Endodermal cell (in vitro differentiated cells): ENCODE measurements at regions not wholly inside any gene's neighbourhood (a gene's known extent, or its start where the extent isn't known, plus 50 kb on each side); places are given as distances from the start of the nearest gene placed in this dataset.

ENCODE experiments used
- DNase-seq: peaks from one replicate; pipeline ENCODE4 v3.0.0-alpha.2; 2017
- H3K27ac ChIP-seq: 2 replicates; pipeline ENCODE4 v1.5.1; 2013; ENCODE audit warnings: mild to moderate bottlenecking, low read depth, low read length, moderate library complexity
- H3K27me3 ChIP-seq: 2 replicates; pipeline ENCODE4 v1.6.1; 2013; ENCODE audit warnings: mild to moderate bottlenecking, low read length, moderate library complexity; ENCODE audit not compliant: insufficient read depth, control insufficient read depth, poor library complexity, severe bottlenecking
- H3K36me3 ChIP-seq: 2 replicates; pipeline ENCODE4 v1.7.0; 2013; ENCODE audit warnings: mild to moderate bottlenecking, low read length, moderate library complexity; ENCODE audit not compliant: control insufficient read depth, insufficient read depth
- H3K4me1 ChIP-seq: one replicate; pipeline ENCODE4 v1.7.0; 2013; ENCODE audit warnings: low read length; ENCODE audit not compliant: control insufficient read depth, insufficient read depth
- H3K4me3 ChIP-seq: 2 replicates; pipeline ENCODE4 v1.5.1; 2013; ENCODE audit warnings: mild to moderate bottlenecking, low read length, moderate library complexity
- H3K9ac ChIP-seq: 2 replicates; pipeline ENCODE4 v1.6.1; 2013; ENCODE audit warnings: mild to moderate bottlenecking, low read length, moderate library complexity; ENCODE audit not compliant: poor library complexity, severe bottlenecking; ENCODE audit errors: extremely low read depth
- H3K9me3 ChIP-seq: 2 replicates; pipeline ENCODE4 v1.6.1; 2013; ENCODE audit warnings: mild to moderate bottlenecking, low read length, moderate library complexity; ENCODE audit not compliant: control insufficient read depth
- H3K27ac Mint-ChIP-seq: 2 replicates; pipeline ENCODE4 v1.8.0; 2020; ENCODE audit warnings: mixed read lengths
- H3K27me3 Mint-ChIP-seq: 2 replicates; pipeline ENCODE4 v1.8.0; 2021; ENCODE audit warnings: mild to moderate bottlenecking, mixed read lengths; ENCODE audit not compliant: insufficient read depth
- H3K36me3 Mint-ChIP-seq: 2 replicates; pipeline ENCODE4 v1.8.0; 2020; ENCODE audit warnings: low read depth, mixed read lengths
- H3K4me1 Mint-ChIP-seq: 2 replicates; pipeline ENCODE4 v1.8.0; 2020; ENCODE audit warnings: mixed read lengths
- H3K4me3 Mint-ChIP-seq: 2 replicates; pipeline ENCODE4 v1.8.0; 2020; ENCODE audit warnings: mild to moderate bottlenecking, moderate library complexity, mixed read lengths
- H3K9me3 Mint-ChIP-seq: 2 replicates; pipeline ENCODE4 v1.8.0; 2020; ENCODE audit warnings: mild to moderate bottlenecking, mixed read lengths
- CTCF ChIP-seq: fragments of 200-600 bp; sonication (generic); conservative IDR thresholded peaks from 2 replicates; pipeline ENCODE4 v1.5.0; 2021; ENCODE audit warnings: antibody characterized with exemption, mild to moderate bottlenecking
- WGBS, 2 experiments: methylation state at CpG; one replicate each; pipeline versions ENCODE4 v1.1.5 to v1.1.7; 2013; ENCODE audit warnings: missing lambda C conversion rate in 2 of 2, mixed read lengths in 1 of 2; ENCODE audit not compliant: insufficient coverage in 1 of 2, insufficient read length in 1 of 2; 5-methylcytosine and 5-hydroxymethylcytosine counted together

- no peak for DNase-seq
- Mint-ChIP-seq H3K36me3 (peaks cover 4% of the 10 kb centered on the region), H3K27ac (no peak overlapping the region), H3K4me1 (peaks cover 23% of the 10 kb centered on the region), H3K9me3 (peaks cover 17% of the 10 kb centered on the region), H3K4me3 (no peak overlapping the region), H3K27me3 (peaks cover 11% of the 10 kb centered on the region)
- no peaks in the 10 kb centered on the region for H3K4me1 ChIP-seq
- peaks cover 15% of the 10 kb centered on the region for H3K27me3 ChIP-seq
- WGBS, 2 experiments, result 82 to 91% methylated on average over 3 to 6 of the region's 6 CpGs
- H3K9ac ChIP-seq, result no peak overlapping the region
- H3K9me3 ChIP-seq, result peaks cover 10% of the 10 kb centered on the region
- no peaks in the 10 kb centered on the region for H3K36me3 ChIP-seq
- H3K4me3 ChIP-seq, result no peak overlapping the region
- peak overlapping the region; percentile 26 for H3K27ac ChIP-seq
- no peak for TF ChIP-seq CTCF
These were observed 124.0 kb upstream of the NOCT start for GRCh38 chr4:138891631-138892031.

- no peak for DNase-seq
These were observed 124.5 kb upstream of the NOCT start for GRCh38 chr4:138890891-138891570.

GRCh38 chr4:138889216-138889615 lies 126.4 kb upstream of the NOCT start:
- H3K36me3 ChIP-seq, result no peaks in the 10 kb centered on the region
- DNase-seq, result no peak
- H3K27me3 ChIP-seq, result peaks cover 15% of the 10 kb centered on the region
- no peak for TF ChIP-seq CTCF
- H3K9ac ChIP-seq, result no peak overlapping the region
- WGBS, 2 experiments, result 91 to 100% methylated on average over 2 to 3 of the region's 3 CpGs
- Mint-ChIP-seq H3K27ac (no peak overlapping the region), H3K36me3 (peaks cover 4% of the 10 kb centered on the region), H3K27me3 (peaks cover 12% of the 10 kb centered on the region), H3K4me3 (no peak overlapping the region), H3K9me3 (peaks cover 24% of the 10 kb centered on the region), H3K4me1 (peaks cover 23% of the 10 kb centered on the region)
- no peak overlapping the region for H3K27ac ChIP-seq
- H3K4me1 ChIP-seq, result no peaks in the 10 kb centered on the region
- peaks cover 10% of the 10 kb centered on the region for H3K9me3 ChIP-seq
- H3K4me3 ChIP-seq, result no peak overlapping the region

More at GRCh38 chr4:138890891-138891570, 124.5 kb upstream of the NOCT start:
- Mint-ChIP-seq H3K4me1 (peaks cover 23% of the 10 kb centered on the region), H3K27ac (no peak overlapping the region), H3K27me3 (peaks cover 12% of the 10 kb centered on the region), H3K36me3 (peaks cover 4% of the 10 kb centered on the region), H3K9me3 (peaks cover 21% of the 10 kb centered on the region), H3K4me3 (no peak overlapping the region)
- Histone ChIP-seq H3K36me3 (no peaks in the 10 kb centered on the region), H3K9me3 (peaks cover 10% of the 10 kb centered on the region), H3K9ac (no peak overlapping the region), H3K27ac (no peak overlapping the region), H3K4me1 (no peaks in the 10 kb centered on the region), H3K27me3 (peaks cover 15% of the 10 kb centered on the region), H3K4me3 (no peak overlapping the region)
- WGBS, 2 experiments, result 79 to 91% methylated on average over 7 to 14 of the region's 14 CpGs
- no peak for TF ChIP-seq CTCF
